ENCODE measurements at regions not wholly inside any gene's neighbourhood (a gene's known extent, or its start where the extent isn't known, plus 50 kb on each side); places are given as distances from the start of the nearest gene placed in this dataset.

DNA sequence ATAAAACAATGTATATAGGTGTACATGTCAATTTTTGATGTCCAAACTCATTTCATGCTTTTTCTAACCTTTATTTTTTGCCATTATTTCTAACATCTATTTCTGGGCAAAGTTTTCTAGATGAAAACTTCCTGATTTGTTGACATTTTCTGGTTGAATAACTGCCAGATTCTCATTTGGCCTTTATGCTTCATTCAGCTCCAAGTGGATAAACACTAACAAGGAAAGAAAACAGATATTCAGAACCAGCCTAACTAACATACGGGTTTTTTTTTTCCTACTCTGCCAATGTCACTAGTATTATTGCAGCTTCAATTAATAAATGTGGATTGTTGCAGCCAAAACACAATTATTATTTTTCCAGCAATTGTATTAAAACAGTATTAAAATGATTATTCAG, 50.9 kb upstream of the RAP1GDS1 start:
- DNase-seq: no peak
- TF ChIP-seq POLR2A (IDR thresholded peaks at IDR 0.05): no peak
- TF ChIP-seq CTCF (IDR thresholded peaks at IDR 0.05): no peak
- Histone ChIP-seq H3K4me1 (replicated peaks in 1 of 2) (no peaks in the 10 kb centered on the region), H3K9me3 (replicated peaks in 1 of 3) (no peaks in the 10 kb centered on the region), H3K27me3 (no peaks in the 10 kb centered on the region), H3K36me3 (replicated peaks in 1 of 2) (no peaks in the 10 kb centered on the region), H3K27ac (no peak overlapping the region), H3K4me3 (no peak overlapping the region)
- WGBS, 4 donors: 41 to 51% (median 47%) methylated on average over 1 of the region's 1 CpG
- intact Hi-C loops (cut with DNase I): no loop called here

- DNase-seq: no peak
- intact Hi-C loops (cut with DNase I): no loop called here
- TF ChIP-seq POLR2A (IDR thresholded peaks at IDR 0.05): no peak
- TF ChIP-seq CTCF (IDR thresholded peaks at IDR 0.05): no peak
- no peaks in the 10 kb centered on the region for H3K27me3 ChIP-seq
- no peaks in the 10 kb centered on the region for H3K4me1 ChIP-seq (replicated peaks in 1 of 2)
- no peaks in the 10 kb centered on the region for H3K36me3 ChIP-seq (replicated peaks in 1 of 2)
- no peak overlapping the region for H3K4me3 ChIP-seq
- 80 to 96% (median 83%) methylated on average over 1 of the region's 1 CpG for WGBS, 4 donors
- H3K27ac ChIP-seq: no peak overlapping the region
- H3K9me3 ChIP-seq (replicated peaks in 1 of 3): no peaks in the 10 kb centered on the region
Measured at GRCh38 chr4:98209111-98209510, 52.1 kb upstream of the RAP1GDS1 start.

- TF ChIP-seq CTCF (IDR thresholded peaks at IDR 0.05) (no peak), POLR2A (IDR thresholded peaks at IDR 0.05) (no peak)
- no peak overlapping the region for H3K27ac ChIP-seq
- H3K36me3 ChIP-seq (replicated peaks in 1 of 2): no peaks in the 10 kb centered on the region
- no peaks in the 10 kb centered on the region for H3K9me3 ChIP-seq (replicated peaks in 1 of 3)
- WGBS, 4 donors: 65 to 74% (median 71%) methylated on average over 3 of the region's 3 CpGs
- intact Hi-C loops (cut with DNase I): no loop called here
- H3K4me1 ChIP-seq (replicated peaks in 1 of 2): no peaks in the 10 kb centered on the region
- H3K27me3 ChIP-seq: no peaks in the 10 kb centered on the region
- no peak overlapping the region for H3K4me3 ChIP-seq
- DNase-seq: no peak
Measured at GRCh38 chr4:98204236-98204553, 57.0 kb upstream of the RAP1GDS1 start.

- H3K9me3 ChIP-seq (replicated peaks in 1 of 3): no peaks in the 10 kb centered on the region
- 65 to 71% (median 69%) methylated on average over 8 of the region's 8 CpGs for WGBS, 4 donors
- intact Hi-C loops (cut with DNase I): no loop called here
- no peak overlapping the region for H3K4me3 ChIP-seq
- no peaks in the 10 kb centered on the region for H3K36me3 ChIP-seq (replicated peaks in 1 of 2)
- H3K4me1 ChIP-seq (replicated peaks in 1 of 2): no peaks in the 10 kb centered on the region
- no peak overlapping the region for H3K27ac ChIP-seq
- no peaks in the 10 kb centered on the region for H3K27me3 ChIP-seq
- no peak for TF ChIP-seq POLR2A (IDR thresholded peaks at IDR 0.05)
- no peak for TF ChIP-seq CTCF (IDR thresholded peaks at IDR 0.05)
- no peak for DNase-seq
Measured at GRCh38 chr4:98203332-98204235, 57.6 kb upstream of the RAP1GDS1 start.
